ENCODE measurements at regions not wholly inside any gene's neighbourhood (a gene's known extent, or its start where the extent isn't known, plus 50 kb on each side); places are given as distances from the start of the nearest gene placed in this dataset.

DNA sequence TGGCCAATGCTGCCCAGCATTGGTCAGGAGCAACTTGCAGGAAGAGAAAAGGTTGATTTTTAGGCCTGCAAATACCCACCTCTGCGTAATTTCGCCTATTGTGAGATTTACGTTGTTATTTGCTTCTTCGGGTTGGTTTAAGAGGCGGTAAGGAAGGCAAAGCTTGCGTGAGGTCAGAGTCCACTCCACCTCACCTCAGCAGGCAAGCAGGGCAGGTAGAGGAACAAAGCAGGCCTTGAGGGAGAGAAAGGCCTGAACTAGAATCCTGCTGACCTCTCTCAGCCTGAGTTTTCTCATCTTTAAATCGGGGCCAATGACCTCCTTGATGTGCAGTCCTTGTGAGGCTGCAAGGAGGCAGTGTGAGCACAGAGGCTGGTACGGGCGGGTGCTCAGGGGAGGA lies 239.1 kb downstream of the CDC5L start:
- peak overlapping the region; percentile 69 for H2BK120ac ChIP-seq (ENCODE audit: insufficient read depth, low read length, poor library complexity)
- H3K23ac ChIP-seq (ENCODE audit: low read length): no peak overlapping the region
- H2AK5ac ChIP-seq (ENCODE audit: low read length): peak overlapping the region; percentile 81
- H4K91ac ChIP-seq (ENCODE audit: low read depth, low read length): peak overlapping the region; percentile 55
- no peak overlapping the region for H3K4me3 ChIP-seq (ENCODE audit: low read depth, low read length)
- H3K27ac ChIP-seq (ENCODE audit: low read depth, low read length): no peak overlapping the region
- H3K14ac ChIP-seq (ENCODE audit: low read length): peak overlapping the region; percentile 29
- peak overlapping the region; percentile 58 for H2BK12ac ChIP-seq (ENCODE audit: low read length)
- no peaks in the 10 kb centered on the region for H3K27me3 ChIP-seq (ENCODE audit: insufficient read depth, low read length)
- peaks cover 32 to 39% of the 10 kb centered on the region in 2 experiments for H3K4me1 ChIP-seq (ENCODE audit: control insufficient read depth in 1 of 2, insufficient read depth in 2 of 2, low read length in 2 of 2)
- no peak overlapping the region for H2AFZ ChIP-seq (ENCODE audit: insufficient read depth, low read length, poor library complexity)
- H3K4me2 ChIP-seq (ENCODE audit: low read length): no peak overlapping the region
- DNase-seq: no peak
- peaks cover 20% of the 10 kb centered on the region for H3K79me1 ChIP-seq (ENCODE audit: low read length)
- WGBS (ENCODE audit: extremely low coverage, insufficient coverage, insufficient read length): no CpG with 5 or more reads among the region's 9 CpGs
- H3K9ac ChIP-seq (ENCODE audit: low read length): no peak overlapping the region
- H3K36me3 ChIP-seq (ENCODE audit: control insufficient read depth in 1 of 2, insufficient read depth in 2 of 2, low read length in 2 of 2): no peaks in the 10 kb centered on the region
- no peaks in the 10 kb centered on the region for H3K79me2 ChIP-seq (ENCODE audit: control insufficient read depth, insufficient read depth, low read length, poor library complexity)
- peak overlapping the region; percentile 73 for H4K8ac ChIP-seq (ENCODE audit: low read depth, low read length)
- H3K18ac ChIP-seq (ENCODE audit: low read length): peak overlapping the region; percentile 28
- peaks cover 7% of the 10 kb centered on the region for H3K9me3 ChIP-seq (ENCODE audit: insufficient read depth, low read depth, low read length)
- no peak overlapping the region for H4K12ac ChIP-seq (ENCODE audit: low read depth, low read length)
- H2BK5ac ChIP-seq (ENCODE audit: low read depth, low read length, poor library complexity): no peak overlapping the region
- no peak overlapping the region for H3K4ac ChIP-seq (ENCODE audit: low read depth, low read length)

GRCh38 chr6:44627091-44627882 lies 239.8 kb downstream of the CDC5L start:
- no peak for DNase-seq
- H3K18ac ChIP-seq (ENCODE audit: low read length): peak overlapping the region; percentile 28
- peak overlapping the region; percentile 58 for H2BK12ac ChIP-seq (ENCODE audit: low read length)
- H3K27me3 ChIP-seq (ENCODE audit: insufficient read depth, low read length): no peaks in the 10 kb centered on the region
- H4K8ac ChIP-seq (ENCODE audit: low read depth, low read length): peak overlapping the region; percentile 73
- H3K23ac ChIP-seq (ENCODE audit: low read length): no peak overlapping the region
- peak overlapping the region; percentile 69 for H2BK120ac ChIP-seq (ENCODE audit: insufficient read depth, low read length, poor library complexity)
- H2AFZ ChIP-seq (ENCODE audit: insufficient read depth, low read length, poor library complexity): no peak overlapping the region
- H3K9ac ChIP-seq (ENCODE audit: low read length): no peak overlapping the region
- peaks cover 7% of the 10 kb centered on the region for H3K9me3 ChIP-seq (ENCODE audit: insufficient read depth, low read depth, low read length)
- H2AK5ac ChIP-seq (ENCODE audit: low read length): peak overlapping the region; percentile 81
- H3K4ac ChIP-seq (ENCODE audit: low read depth, low read length): peak overlapping the region; percentile 41
- H3K14ac ChIP-seq (ENCODE audit: low read length): peak overlapping the region; percentile 29
- H4K12ac ChIP-seq (ENCODE audit: low read depth, low read length): no peak overlapping the region
- peak overlapping the region; percentile 36 for H2BK5ac ChIP-seq (ENCODE audit: low read depth, low read length, poor library complexity)
- WGBS (ENCODE audit: extremely low coverage, insufficient coverage, insufficient read length): no CpG with 5 or more reads among the region's 23 CpGs
- H4K91ac ChIP-seq (ENCODE audit: low read depth, low read length): peak overlapping the region; percentile 55
- H3K4me3 ChIP-seq (ENCODE audit: low read depth, low read length): peak overlapping the region; percentile 46
- peak overlapping the region; percentile 18 for H3K27ac ChIP-seq (ENCODE audit: low read depth, low read length)
- peaks cover 20% of the 10 kb centered on the region for H3K79me1 ChIP-seq (ENCODE audit: low read length)
- peaks cover 33 to 39% of the 10 kb centered on the region in 2 experiments for H3K4me1 ChIP-seq (ENCODE audit: control insufficient read depth in 1 of 2, insufficient read depth in 2 of 2, low read length in 2 of 2)
- no peak overlapping the region for H3K4me2 ChIP-seq (ENCODE audit: low read length)
- no peaks in the 10 kb centered on the region for H3K36me3 ChIP-seq (ENCODE audit: control insufficient read depth in 1 of 2, insufficient read depth in 2 of 2, low read length in 2 of 2)
- no peaks in the 10 kb centered on the region for H3K79me2 ChIP-seq (ENCODE audit: control insufficient read depth, insufficient read depth, low read length, poor library complexity)

DNA sequence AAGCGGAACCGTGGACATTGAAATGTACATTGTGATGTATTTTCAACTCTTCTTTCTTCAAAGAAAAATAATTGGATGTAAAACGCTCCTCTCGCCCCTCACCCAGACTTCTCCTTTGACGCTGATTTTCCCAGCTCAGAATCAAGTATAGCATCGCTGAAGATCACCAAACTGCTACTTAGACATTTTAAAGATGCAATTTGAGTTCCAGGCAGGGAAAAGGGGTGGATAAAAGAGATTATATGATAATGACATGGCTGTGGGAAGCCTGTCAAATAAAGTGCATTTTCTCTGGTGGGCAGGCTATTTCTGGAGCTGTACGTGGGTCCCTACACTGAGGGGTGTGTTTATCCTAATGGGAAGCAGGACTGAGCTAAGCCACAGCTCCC lies 240.4 kb downstream of the CDC5L start:
- H2BK120ac ChIP-seq (ENCODE audit: insufficient read depth, low read length, poor library complexity): peak overlapping the region; percentile 11
- H4K12ac ChIP-seq (ENCODE audit: low read depth, low read length): no peak overlapping the region
- H4K8ac ChIP-seq (ENCODE audit: low read depth, low read length): no peak overlapping the region
- no peak overlapping the region for H3K9ac ChIP-seq (ENCODE audit: low read length)
- peaks cover 7% of the 10 kb centered on the region for H3K9me3 ChIP-seq (ENCODE audit: insufficient read depth, low read depth, low read length)
- no peaks in the 10 kb centered on the region for H3K79me2 ChIP-seq (ENCODE audit: control insufficient read depth, insufficient read depth, low read length, poor library complexity)
- no peaks in the 10 kb centered on the region for H3K27me3 ChIP-seq (ENCODE audit: insufficient read depth, low read length)
- H4K91ac ChIP-seq (ENCODE audit: low read depth, low read length): peak overlapping the region; percentile 48
- H3K79me1 ChIP-seq (ENCODE audit: low read length): peaks cover 22% of the 10 kb centered on the region
- no peak overlapping the region for H3K23ac ChIP-seq (ENCODE audit: low read length)
- no peak overlapping the region for H2BK12ac ChIP-seq (ENCODE audit: low read length)
- H3K36me3 ChIP-seq (ENCODE audit: control insufficient read depth in 1 of 2, insufficient read depth in 2 of 2, low read length in 2 of 2): no peaks in the 10 kb centered on the region
- peaks cover 33 to 39% of the 10 kb centered on the region in 2 experiments for H3K4me1 ChIP-seq (ENCODE audit: control insufficient read depth in 1 of 2, insufficient read depth in 2 of 2, low read length in 2 of 2)
- H3K4me3 ChIP-seq (ENCODE audit: low read depth, low read length): no peak overlapping the region
- no peak overlapping the region for H2BK5ac ChIP-seq (ENCODE audit: low read depth, low read length, poor library complexity)
- H3K14ac ChIP-seq (ENCODE audit: low read length): no peak overlapping the region
- DNase-seq: no peak
- H3K4me2 ChIP-seq (ENCODE audit: low read length): no peak overlapping the region
- H3K27ac ChIP-seq (ENCODE audit: low read depth, low read length): peak overlapping the region; percentile 18
- no peak overlapping the region for H3K4ac ChIP-seq (ENCODE audit: low read depth, low read length)
- no peak overlapping the region for H3K18ac ChIP-seq (ENCODE audit: low read length)
- H2AK5ac ChIP-seq (ENCODE audit: low read length): no peak overlapping the region
- H2AFZ ChIP-seq (ENCODE audit: insufficient read depth, low read length, poor library complexity): no peak overlapping the region
- no CpG with 5 or more reads among the region's 7 CpGs for WGBS (ENCODE audit: extremely low coverage, insufficient coverage, insufficient read length)

GRCh38 chr6:44628347-44628746 lies 240.8 kb downstream of the CDC5L start:
- Histone ChIP-seq H3K79me2 (ENCODE audit: control insufficient read depth, insufficient read depth, low read length, poor library complexity) (no peaks in the 10 kb centered on the region), H3K36me3 (ENCODE audit: control insufficient read depth in 1 of 2, insufficient read depth in 2 of 2, low read length in 2 of 2) (no peaks in the 10 kb centered on the region), H2BK12ac (ENCODE audit: low read length) (no peak overlapping the region), H3K4ac (ENCODE audit: low read depth, low read length) (no peak overlapping the region), H3K79me1 (ENCODE audit: low read length) (peaks cover 23% of the 10 kb centered on the region), H3K4me3 (ENCODE audit: low read depth, low read length) (no peak overlapping the region), H4K8ac (ENCODE audit: low read depth, low read length) (no peak overlapping the region), H4K12ac (ENCODE audit: low read depth, low read length) (no peak overlapping the region), H4K91ac (ENCODE audit: low read depth, low read length) (peak overlapping the region; percentile 55), H3K27ac (ENCODE audit: low read depth, low read length) (peak overlapping the region; percentile 18), H2BK120ac (ENCODE audit: insufficient read depth, low read length, poor library complexity) (no peak overlapping the region), H3K27me3 (ENCODE audit: insufficient read depth, low read length) (no peaks in the 10 kb centered on the region), H3K18ac (ENCODE audit: low read length) (no peak overlapping the region), H3K4me2 (ENCODE audit: low read length) (no peak overlapping the region), H2AFZ (ENCODE audit: insufficient read depth, low read length, poor library complexity) (no peak overlapping the region), H2AK5ac (ENCODE audit: low read length) (no peak overlapping the region), H3K4me1 (ENCODE audit: control insufficient read depth in 1 of 2, insufficient read depth in 2 of 2, low read length in 2 of 2) (peaks cover 33 to 39% of the 10 kb centered on the region in 2 experiments), H3K9me3 (ENCODE audit: insufficient read depth, low read depth, low read length) (peaks cover 7% of the 10 kb centered on the region), H3K14ac (ENCODE audit: low read length) (no peak overlapping the region), H3K9ac (ENCODE audit: low read length) (no peak overlapping the region), H3K23ac (ENCODE audit: low read length) (no peak overlapping the region), H2BK5ac (ENCODE audit: low read depth, low read length, poor library complexity) (no peak overlapping the region)
- no CpG with 5 or more reads among the region's 3 CpGs for WGBS (ENCODE audit: extremely low coverage, insufficient coverage, insufficient read length)
- no peak for DNase-seq

All from trophoblast cell (in vitro differentiated cells and primary cell).